ENCODE measurements at regions not wholly inside any gene's neighbourhood (a gene's known extent, or its start where the extent isn't known, plus 50 kb on each side); places are given as distances from the start of the nearest gene placed in this dataset.

- DNase-seq (ENCODE audit: low read depth in 2 of 3, low spot score in 1 of 3), result no peak
These were observed 381.0 kb upstream of the SULF2 start for GRCh38 chr20:48166082-48166835.

- no peak for DNase-seq (ENCODE audit: low read depth in 2 of 3, low spot score in 1 of 3)
These were observed 380.1 kb upstream of the SULF2 start for GRCh38 chr20:48165401-48165685.

GRCh38 chr20:48164566-48165400 lies 379.5 kb upstream of the SULF2 start:
- no peak for DNase-seq (ENCODE audit: low read depth in 2 of 3, low spot score in 1 of 3)

- DNase-seq (ENCODE audit: low read depth in 2 of 3, low spot score in 1 of 3), result no peak
These were observed 378.8 kb upstream of the SULF2 start for GRCh38 chr20:48164034-48164433.

DNA sequence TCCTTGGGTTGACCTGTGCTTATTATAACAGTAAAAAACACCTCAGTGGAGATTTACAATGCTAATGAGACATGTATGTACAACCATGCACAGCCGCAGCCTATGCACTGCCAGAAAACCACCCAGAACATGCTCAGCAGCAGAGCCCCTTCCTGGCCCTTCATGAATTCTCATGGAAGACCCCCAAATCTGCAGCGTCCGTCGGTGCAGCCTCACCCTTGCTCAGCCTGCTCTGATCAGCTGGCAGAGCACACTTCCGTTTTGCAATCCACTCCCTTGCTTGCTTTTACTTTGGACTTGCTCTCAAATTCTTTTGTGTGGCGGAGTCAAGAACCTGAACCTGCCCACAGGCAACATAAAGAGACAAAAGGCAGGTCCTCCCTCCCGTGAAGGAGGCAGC lies 378.2 kb upstream of the SULF2 start:
- no peak for DNase-seq (ENCODE audit: low read depth in 2 of 3, low spot score in 1 of 3)

GRCh38 chr20:48162621-48163020 lies 377.3 kb upstream of the SULF2 start:
- DNase-seq (ENCODE audit: low read depth in 2 of 3, low spot score in 1 of 3), result no peak

DNA sequence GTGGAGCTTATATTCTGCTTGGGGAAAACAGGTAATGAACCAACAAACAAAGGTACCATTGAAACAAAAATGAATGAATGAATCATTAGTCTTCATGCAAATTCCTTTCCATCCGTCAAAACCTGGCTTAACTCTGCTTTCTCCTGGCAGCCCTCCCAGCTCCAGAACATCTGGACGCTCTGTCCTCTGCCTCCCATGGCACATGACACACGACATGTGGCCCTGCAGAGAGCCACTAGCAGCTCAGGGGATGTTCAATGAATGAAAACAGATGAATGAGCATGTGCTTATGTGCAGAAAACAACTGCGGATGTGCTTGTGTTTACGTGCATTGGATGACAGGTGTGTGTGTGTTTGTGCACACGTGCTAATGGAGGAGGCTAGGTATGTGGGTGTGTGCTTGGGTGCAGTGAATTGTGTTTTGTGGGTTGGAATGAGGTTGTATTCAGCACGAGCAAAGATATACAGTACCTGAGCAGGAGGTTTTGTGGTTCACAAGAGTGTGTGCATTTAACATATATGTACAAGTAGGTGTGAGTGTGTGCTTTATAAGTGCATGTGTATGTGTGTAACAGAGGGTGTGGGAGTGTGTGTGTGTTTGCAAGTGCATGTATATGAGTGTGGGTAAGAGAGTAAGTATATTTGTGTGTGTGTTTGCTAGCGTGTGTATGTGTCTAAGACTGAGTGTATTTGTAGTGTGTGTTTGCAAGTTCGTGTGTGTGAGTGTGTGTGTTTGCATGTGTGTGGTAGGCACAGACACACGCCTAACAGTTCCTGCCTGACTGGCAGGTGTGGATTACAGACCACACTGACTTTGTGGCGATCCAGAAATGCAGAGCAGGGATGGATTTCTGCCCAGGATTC lies 374.1 kb upstream of the SULF2 start:
- DNase-seq (ENCODE audit: low read depth in 2 of 3, low spot score in 1 of 3), result no peak

DNA sequence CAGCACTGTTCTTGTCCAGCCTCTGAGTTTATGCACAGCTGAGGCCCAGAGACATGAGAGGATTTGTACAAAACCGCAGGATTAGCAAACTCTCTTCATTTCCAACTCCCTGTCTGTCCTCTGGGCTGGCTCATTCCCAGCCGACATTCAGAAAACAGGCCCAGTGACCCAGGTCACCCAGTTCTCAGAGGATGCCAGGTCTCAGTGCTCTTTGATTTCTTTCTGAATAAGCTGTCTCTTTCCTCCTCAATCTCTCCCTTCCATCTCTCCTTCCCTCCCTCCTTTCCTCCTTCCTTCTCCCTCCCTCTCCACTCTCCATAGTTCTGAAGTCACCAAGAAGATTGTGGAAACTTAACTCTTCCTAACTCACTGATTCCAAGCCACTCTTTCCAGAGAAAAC lies 372.7 kb upstream of the SULF2 start:
- no peak for DNase-seq (ENCODE audit: low read depth in 2 of 3, low spot score in 1 of 3)

- DNase-seq (ENCODE audit: low read depth in 2 of 3, low spot score in 1 of 3), result no peak
These were observed 371.8 kb upstream of the SULF2 start for GRCh38 chr20:48156951-48157700.

- no peak for DNase-seq (ENCODE audit: low read depth in 2 of 3, low spot score in 1 of 3)
These were observed 371.2 kb upstream of the SULF2 start for GRCh38 chr20:48156521-48156920.

DNA sequence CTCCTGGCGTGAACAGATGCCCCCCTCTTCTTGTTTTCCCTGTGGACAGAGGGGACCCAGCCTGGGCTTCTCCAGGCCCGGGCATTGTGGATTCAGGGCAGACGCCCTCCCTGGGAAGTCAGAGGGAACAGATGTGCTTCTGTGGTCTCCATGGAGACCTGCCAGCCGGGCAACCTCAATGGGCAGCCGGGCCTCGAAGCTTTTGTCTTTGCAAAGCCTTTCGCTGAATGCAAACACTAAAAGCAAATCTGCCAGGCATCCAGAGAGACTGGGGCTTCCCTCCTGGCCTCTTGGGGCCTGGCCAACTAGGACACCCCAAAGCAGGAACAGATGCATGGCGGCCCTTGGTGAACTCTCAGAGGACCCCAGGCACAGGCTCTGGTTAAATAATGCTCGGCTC lies 370.0 kb upstream of the SULF2 start:
- DNase-seq (ENCODE audit: low read depth in 2 of 3, low spot score in 1 of 3), result no peak

DNA sequence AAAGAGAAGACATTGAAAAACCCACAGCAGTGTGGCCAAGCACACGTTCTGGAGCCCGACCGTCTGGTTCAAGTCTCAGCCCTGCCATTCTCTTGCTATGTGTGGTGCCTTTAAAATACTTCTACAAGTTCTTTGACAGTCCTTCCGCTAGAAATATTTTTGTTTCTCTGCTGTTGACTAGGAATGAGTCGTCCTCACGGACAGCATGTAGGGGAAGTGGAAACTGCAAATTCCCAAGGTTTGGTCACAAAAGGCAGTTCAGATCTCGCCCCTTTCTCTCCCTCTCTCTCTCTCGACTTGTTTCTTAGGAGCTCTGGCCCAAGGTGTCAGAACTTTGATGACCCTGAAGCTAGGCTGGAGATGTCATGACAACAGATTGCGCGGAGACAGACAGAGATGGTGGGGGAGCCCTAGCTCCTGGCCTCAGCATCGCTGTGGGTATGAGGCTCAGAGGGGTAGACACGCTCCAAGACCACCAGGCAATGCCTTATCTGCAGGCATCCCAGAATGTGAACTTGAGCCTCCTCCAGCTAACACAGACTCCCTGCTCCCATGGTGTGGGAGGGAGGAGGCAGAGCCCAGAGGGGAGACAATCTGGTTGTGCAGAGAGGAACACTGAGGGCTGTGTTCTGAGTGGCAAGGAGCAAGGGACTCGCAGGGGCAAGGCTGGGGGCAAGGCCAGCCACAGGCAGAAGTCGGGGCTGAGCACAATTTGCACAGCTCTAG lies 368.9 kb upstream of the SULF2 start:
- DNase-seq (ENCODE audit: low read depth in 2 of 3, low spot score in 1 of 3), result no peak

DNA sequence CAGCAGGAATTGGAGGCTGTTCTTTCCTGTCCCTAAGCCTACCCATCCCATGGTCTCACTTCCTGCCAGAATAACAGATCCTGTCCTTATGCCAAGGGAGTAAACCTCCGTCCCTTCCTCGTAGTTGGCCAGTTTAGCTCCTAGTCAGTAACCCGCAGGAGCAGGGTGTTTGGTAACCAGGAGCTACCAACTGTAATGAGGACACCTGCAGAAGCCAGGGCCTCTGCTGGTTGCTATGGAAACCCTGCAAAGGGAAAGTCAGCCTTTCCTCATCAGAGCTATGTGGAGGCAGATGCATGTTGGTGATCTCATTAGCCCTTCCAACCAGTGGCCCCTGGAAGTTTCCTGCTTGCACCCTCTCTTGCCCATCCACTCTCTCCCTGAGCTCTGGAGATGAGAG lies 368.2 kb upstream of the SULF2 start:
- no peak for DNase-seq (ENCODE audit: low read depth in 2 of 3, low spot score in 1 of 3)

- no peak for DNase-seq (ENCODE audit: low read depth in 2 of 3, low spot score in 1 of 3)
These were observed 367.8 kb upstream of the SULF2 start for GRCh38 chr20:48153103-48153502.

DNA sequence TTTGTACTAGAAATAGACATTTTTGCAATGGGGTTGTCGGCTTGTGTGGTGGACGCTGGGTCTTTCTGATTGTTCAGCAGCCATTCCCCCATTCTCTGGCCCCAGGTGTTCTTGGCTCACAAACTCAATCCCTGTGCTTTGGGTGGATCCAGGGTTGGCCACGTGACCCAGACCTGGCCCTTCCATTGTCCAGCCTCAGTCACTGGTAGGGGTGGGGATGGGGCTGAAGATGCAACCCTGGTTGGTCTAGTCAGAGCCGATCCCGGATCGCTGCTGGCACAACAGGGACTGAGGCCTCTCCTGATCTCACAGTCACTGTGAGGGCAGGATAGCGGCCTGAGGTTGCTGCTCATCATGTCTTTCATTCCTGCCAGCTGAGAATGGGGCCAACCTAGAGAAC lies 365.3 kb upstream of the SULF2 start:
- no peak for DNase-seq (ENCODE audit: low read depth in 2 of 3, low spot score in 1 of 3)

DNA sequence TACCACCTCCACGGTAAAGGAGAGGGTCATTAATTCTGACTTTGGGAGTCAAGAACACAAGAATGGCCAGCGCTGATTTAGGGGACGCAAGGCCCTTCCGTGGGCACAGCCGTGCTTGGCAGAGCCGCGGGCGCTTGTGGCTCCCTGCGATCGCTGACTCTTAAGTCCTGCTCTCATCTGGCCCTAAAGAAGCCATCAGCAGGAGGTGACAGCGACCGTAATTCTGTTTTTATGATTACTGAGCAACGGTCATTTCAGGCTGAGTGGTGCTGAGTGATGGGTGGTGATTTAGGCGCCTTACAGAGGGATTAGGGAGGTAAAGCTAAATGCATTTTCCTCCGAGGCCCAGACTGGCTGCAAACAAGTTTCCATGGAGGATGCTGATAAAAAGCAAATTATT lies 364.6 kb upstream of the SULF2 start:
- no peak for DNase-seq (ENCODE audit: low read depth in 2 of 3, low spot score in 1 of 3)

DNA sequence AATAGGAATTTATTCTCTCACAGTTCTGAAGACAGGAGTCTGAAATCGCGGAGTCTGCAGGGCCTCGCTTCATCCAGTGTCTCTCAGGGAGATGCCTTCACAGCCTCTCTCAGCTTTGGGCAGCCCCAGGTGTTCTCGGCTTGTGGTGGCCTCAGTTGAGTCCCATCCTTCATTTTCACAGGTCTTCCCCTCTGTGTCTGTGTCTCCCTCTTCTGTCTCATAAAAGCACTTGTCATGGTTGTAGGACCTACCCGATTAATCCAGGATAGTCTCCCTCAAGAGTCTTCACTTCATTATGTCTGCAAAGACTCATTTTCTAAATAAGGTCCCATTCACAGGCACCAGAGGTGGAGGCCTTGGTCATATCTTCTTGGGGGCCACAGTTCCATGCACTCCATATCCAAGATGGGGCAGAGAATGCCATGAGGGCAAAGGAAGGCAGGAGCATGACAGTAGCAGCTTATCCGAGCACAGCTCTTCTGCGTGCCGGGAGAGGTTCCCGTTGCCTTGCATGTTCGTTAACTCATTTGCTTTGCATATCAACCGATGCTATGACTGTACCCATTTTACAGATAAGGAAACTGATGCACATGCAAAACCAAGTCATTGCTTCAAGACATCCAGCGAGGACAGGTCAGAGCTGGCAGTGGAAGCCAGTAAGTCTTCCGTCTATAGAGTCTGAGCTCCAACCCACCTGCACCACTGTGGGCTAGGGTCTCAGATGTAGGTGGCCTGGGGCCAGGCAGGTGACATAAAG lies 363.8 kb upstream of the SULF2 start:
- no peak for DNase-seq (ENCODE audit: low read depth in 2 of 3, low spot score in 1 of 3)

DNA sequence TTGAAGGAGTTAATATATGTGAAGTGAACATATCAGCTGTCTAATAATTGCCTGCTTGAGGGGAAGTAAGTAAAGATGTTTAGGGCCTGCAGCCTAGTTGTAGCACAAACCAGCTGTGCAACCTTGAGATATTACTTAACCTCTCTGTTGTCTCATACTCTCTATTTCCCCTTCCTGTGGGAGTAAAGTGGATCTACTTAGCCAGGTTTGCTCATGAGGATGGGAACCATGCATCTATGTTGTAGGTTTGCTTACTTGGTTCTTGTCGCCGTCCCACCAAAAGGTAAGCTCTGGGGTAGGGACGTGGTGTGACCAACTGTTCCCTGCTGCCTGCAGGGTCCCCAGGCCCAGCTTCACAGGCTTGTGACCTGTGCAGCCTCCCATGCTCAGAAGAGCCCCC lies 362.7 kb upstream of the SULF2 start:
- DNase-seq (ENCODE audit: low read depth in 2 of 3, low spot score in 1 of 3), result no peak

- no peak for DNase-seq (ENCODE audit: low read depth in 2 of 3, low spot score in 1 of 3)
These were observed 362.0 kb upstream of the SULF2 start for GRCh38 chr20:48147311-48147710.

DNA sequence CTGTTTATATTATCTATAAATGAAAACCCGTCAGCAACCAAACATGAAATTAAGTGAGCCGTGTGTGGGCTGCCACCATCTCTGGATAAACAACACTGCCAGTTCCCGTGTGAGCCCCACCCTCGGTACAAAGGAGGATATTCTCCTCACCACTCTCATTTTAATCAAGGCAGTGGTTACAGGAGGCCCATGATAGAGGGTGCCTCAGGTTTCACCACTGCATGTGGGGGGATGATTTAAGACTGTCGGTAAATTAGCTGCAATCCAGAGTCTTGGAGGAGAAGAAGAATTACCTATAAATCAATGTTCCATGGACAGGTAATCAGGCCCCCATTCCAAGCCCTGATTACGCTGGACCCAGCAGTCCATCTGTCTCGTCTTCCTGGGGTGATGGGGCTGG lies 361.6 kb upstream of the SULF2 start:
- DNase-seq (ENCODE audit: low read depth in 2 of 3, low spot score in 1 of 3), result no peak
